H1 (cell line): ENCODE measurements at regions not wholly inside any gene's neighbourhood (a gene's known extent, or its start where the extent isn't known, plus 50 kb on each side); places are given as distances from the start of the nearest gene placed in this dataset.

Experiments used
- ASH2L ChIP-seq: fragments of 200-600, 300-600 bp; sonication (generic); IDR thresholded peaks from one replicate; pipeline ENCODE4 v1.7.1; 2017; ENCODE audit warnings: low read length
- CBX5 ChIP-seq: fragments of 300-800, 300-1000 bp; sonication (generic); IDR thresholded peaks from 2 replicates; pipeline ENCODE4 v1.7.1; 2016; ENCODE audit warnings: antibody characterized with exemption, low read length, low read depth
- CTCF ChIP-seq, 3 experiments: IDR thresholded peaks; 1 replicate in 2 of 3; 2 replicates in 1 of 3; pipeline versions ENCODE4 v1.5.1 to v1.6.1; 2011; ENCODE audit warnings: low read length in 3 of 3, mild to moderate bottlenecking in 3 of 3, inconsistent platforms in 2 of 3, low read depth in 1 of 3, moderate library complexity in 1 of 3; ENCODE audit not compliant: insufficient read depth in 1 of 3; ENCODE audit errors: control extremely low read depth in 1 of 3
- EGR1 ChIP-seq: IDR thresholded peaks from 2 replicates; pipeline ENCODE4 v1.6.1; 2011; ENCODE audit warnings: low read depth, low read length, borderline replicate concordance
- EP300 ChIP-seq, 2 experiments: IDR thresholded peaks; 1 replicate in 1 of 2; 2 replicates in 1 of 2; pipeline ENCODE4 v1.6.1; 2011 to 2012; ENCODE audit warnings: low read depth in 2 of 2, low read length in 2 of 2, mild to moderate bottlenecking in 2 of 2, borderline replicate concordance in 1 of 2, inconsistent platforms in 1 of 2, moderate library complexity in 1 of 2
- EZH2 ChIP-seq: fragments of 200-600 bp; sonication (generic); IDR thresholded peaks from 2 replicates; pipeline ENCODE4 v1.7.1; 2012; ENCODE audit warnings: low read depth, mild to moderate bottlenecking, moderate library complexity, low read length, inconsistent platforms; ENCODE audit not compliant: severe bottlenecking
- POLR2A ChIP-seq, 2 experiments: IDR thresholded peaks; 1 replicate in 1 of 2; 2 replicates in 1 of 2; pipeline ENCODE4 v1.6.1; 2011; ENCODE audit warnings: low read depth in 2 of 2, low read length in 2 of 2, mild to moderate bottlenecking in 2 of 2; ENCODE audit errors: control extremely low read depth in 1 of 2
- RAD21 ChIP-seq, 2 experiments: IDR thresholded peaks in 1 of 2; conservative IDR thresholded peaks in 1 of 2; 2 replicates each; pipeline ENCODE4 v1.6.1; 2011; ENCODE audit warnings: low read depth in 2 of 2, low read length in 2 of 2, improper control_type of control experiment in 1 of 2, inconsistent platforms in 1 of 2, mild to moderate bottlenecking in 1 of 2, moderate library complexity in 1 of 2
- RBBP5 ChIP-seq: IDR thresholded peaks from 2 replicates; pipeline ENCODE4 v1.7.1; 2012; ENCODE audit warnings: low read depth, mild to moderate bottlenecking, inconsistent platforms, low read length, moderate library complexity, borderline replicate concordance
- SIN3A ChIP-seq, 2 experiments: IDR thresholded peaks in 1 of 2; conservative IDR thresholded peaks in 1 of 2; 2 replicates each; pipeline ENCODE4 v1.6.1; 2011 to 2012; ENCODE audit warnings: low read length in 2 of 2, improper control_type of control experiment in 1 of 2, low read depth in 1 of 2, mild to moderate bottlenecking in 1 of 2
- SP2 ChIP-seq: IDR thresholded peaks from 2 replicates; pipeline ENCODE4 v1.6.1; 2012; ENCODE audit warnings: mild to moderate bottlenecking, low read length, inconsistent platforms
- TAF1 ChIP-seq: IDR thresholded peaks from 2 replicates; pipeline ENCODE4 v1.6.1; 2011; ENCODE audit warnings: mild to moderate bottlenecking, low read depth, low read length
- TF ChIP-seq, protein P1 (sequence below): IDR thresholded peaks from 2 replicates; pipeline ENCODE4 v1.6.1; 2012; ENCODE audit warnings: inconsistent platforms

- no peak for TF ChIP-seq POLR2A (IDR thresholded peaks at IDR 0.05; ENCODE audit: control extremely low read depth in 1 of 2, low read depth in 2 of 2, low read length in 2 of 2)
- TF ChIP-seq EZH2, result no peak
- no peak for TF ChIP-seq TAF1
- no peak for TF ChIP-seq CTCF (IDR thresholded peaks at IDR 0.05; ENCODE audit: control extremely low read depth in 1 of 3, insufficient read depth in 1 of 3, low read depth in 1 of 3, low read length in 3 of 3)
- TF ChIP-seq ASH2L, result no peak
- no peak for TF ChIP-seq RBBP5
- TF ChIP-seq SP2, result no peak
- TF ChIP-seq, protein P1, sequence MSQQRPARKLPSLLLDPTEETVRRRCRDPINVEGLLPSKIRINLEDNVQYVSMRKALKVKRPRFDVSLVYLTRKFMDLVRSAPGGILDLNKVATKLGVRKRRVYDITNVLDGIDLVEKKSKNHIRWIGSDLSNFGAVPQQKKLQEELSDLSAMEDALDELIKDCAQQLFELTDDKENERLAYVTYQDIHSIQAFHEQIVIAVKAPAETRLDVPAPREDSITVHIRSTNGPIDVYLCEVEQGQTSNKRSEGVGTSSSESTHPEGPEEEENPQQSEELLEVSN, result no peak
- no peak for TF ChIP-seq SIN3A (conservative IDR thresholded peaks at IDR 0.05 in 1 of 2, IDR thresholded peaks at IDR 0.05 in 1 of 2; ENCODE audit: low read depth in 1 of 2, low read length in 2 of 2)
- TF ChIP-seq RAD21 (IDR thresholded peaks at IDR 0.05 in 1 of 2, conservative IDR thresholded peaks at IDR 0.05 in 1 of 2; ENCODE audit: low read depth in 2 of 2, low read length in 2 of 2), result no peak
- no peak for TF ChIP-seq EGR1
- no peak for TF ChIP-seq CBX5
- TF ChIP-seq EP300 (IDR thresholded peaks at IDR 0.05; ENCODE audit: borderline replicate concordance in 1 of 2, low read depth in 2 of 2, low read length in 2 of 2), result no peak
Observed at GRCh38 chr6:14552891-14553290, 435.3 kb downstream of the CD83 start.
